Cerebellar cortex (tissue), 1 donor: ENCODE measurements at regions not wholly inside any gene's neighbourhood (a gene's known extent, or its start where the extent isn't known, plus 50 kb on each side); places are given as distances from the start of the nearest gene placed in this dataset.
A peak's percentile ranks its signal among the peaks of the same experiment; 100 is the strongest.

Experiments used
- DNase-seq: peaks from one replicate; pipeline ENCODE4 v3.0.0-alpha.2; 2015; ENCODE audit warnings: low spot score

DNA sequence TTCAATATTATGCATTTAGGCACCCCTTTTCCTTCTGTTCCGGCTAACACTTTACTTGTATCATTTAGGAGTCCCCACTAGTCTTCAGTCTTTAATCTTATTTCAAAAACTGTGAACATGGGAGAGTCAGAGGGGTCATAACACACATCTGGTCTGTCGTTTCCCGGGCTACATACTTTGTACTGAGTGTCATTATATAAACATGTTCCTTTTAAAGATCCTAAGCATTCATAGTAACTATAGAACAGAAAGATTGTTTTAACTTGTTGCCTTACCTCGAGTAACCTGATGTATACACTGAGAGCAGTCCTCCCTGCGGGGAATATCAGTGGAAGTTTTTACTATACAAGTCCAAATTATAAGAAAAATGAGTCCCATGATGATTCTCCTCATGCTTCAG lies 78.2 kb upstream of the VEPH1 start:
- no peak for DNase-seq

DNA sequence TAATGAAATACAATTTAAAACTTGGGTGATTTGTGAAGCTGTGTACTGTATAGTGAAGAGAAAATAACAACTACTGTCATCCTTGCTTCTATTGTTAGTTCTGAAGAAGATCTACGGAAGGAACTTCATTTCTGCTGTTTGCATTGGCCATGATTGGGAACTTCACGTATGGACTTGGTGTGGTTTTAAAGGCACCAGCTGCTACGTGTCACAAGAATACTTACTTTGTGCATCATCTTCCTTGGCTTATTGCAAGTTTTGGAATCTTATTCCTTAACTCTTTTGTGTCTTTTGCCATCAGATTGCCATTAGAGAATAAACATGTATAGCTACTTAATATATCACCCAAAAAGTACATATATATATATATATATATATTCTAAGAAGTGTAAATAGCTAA lies 75.0 kb upstream of the VEPH1 start:
- no peak for DNase-seq

DNA sequence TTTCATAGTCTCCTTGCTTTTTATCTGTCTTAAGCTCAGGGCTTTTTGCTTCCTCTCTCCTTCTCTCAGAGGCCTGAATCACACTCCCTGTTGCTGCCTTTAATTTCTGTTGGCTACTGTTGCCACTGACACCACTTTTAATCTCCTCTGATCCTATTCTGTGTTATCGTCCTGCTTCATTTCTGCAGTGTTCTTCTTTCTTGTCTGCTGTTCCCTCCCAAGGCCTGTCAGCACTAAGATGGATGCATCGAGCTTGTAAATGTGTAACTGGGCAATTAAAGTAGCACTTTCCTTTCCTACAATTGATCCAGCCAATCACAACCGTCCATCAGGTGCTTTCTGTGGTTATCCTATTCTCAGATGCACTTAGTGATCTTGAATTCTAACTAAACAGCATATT lies 71.3 kb upstream of the VEPH1 start:
- peak; percentile 27 for DNase-seq

DNA sequence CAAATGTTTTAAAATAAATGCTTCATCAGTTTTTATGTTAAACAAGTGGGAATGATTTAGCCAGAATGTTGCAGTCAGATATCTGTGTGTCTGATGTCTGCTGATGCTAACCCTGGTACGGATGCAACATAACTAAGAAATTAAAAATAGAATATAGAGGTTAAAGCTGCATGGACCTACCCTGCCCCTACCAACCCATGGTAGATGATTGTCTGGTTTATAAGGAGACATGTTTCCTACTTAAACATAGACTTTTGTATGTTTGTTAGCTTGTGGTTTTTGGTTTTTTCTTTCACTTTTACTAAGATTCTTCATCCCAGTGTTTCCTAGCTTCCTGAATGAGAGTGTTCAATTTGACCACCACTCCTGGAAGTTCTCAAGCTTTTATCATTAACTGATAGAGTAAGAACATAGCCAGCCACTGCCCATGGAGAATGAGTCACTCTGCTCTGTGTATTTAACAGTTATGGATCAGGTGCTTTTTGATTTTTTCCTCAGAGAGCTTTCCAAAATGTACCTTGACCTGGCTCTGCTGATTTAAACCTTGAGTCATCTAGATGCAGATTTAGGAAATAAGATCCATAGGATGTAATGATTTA lies 70.7 kb upstream of the VEPH1 start:
- DNase-seq, result no peak

DNA sequence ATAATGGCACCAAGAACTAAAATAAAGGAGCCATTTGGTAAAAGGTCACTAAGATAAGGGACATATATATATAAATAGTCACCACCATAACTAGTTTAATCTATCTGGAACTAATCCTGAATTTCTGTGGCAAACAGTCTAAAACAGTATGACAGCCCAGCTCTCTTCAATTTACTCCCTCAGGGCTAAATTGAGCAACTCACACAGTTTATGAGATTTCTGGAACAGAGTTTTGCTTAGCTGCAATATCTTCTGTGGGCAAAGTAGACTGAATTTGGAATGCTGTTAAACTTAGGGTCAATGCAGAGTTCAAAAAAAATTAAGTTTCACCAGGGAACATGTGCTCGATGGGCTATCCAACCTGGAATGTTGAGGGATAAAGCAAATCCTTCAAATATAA lies 70.1 kb upstream of the VEPH1 start:
- peak; percentile 5 for DNase-seq

DNA sequence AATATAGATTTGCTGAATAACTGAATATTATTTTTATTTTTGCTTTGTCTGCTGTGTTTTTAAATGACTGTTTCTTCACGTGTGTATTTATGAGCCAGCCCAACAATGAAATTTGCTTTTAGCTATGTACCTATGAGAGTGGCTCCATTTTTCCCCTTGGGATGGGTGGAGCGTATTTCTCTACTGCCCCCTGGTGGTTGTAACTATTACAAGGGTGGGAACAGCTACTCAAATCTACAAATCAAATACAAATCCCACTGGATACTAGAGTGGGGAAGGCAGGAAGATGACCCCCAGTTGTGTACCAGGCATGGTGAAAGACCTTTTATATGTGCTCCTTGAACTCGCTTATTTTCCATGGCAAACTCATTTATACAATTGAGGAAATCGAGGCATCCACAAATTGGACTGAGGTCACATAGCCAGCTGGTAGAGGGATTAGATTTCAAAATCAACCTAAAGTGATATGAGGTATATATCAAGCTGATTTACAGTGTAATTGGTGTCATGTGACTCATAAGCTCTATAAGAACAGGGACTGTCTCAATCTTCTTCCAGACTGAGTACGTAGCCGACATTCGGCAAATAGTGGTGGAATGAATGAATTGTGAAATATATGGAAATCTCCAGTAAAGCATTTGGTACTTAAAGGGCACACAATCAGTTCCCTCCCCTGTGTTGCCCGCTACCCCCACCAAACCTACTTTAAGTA lies 69.5 kb upstream of the VEPH1 start:
- peak; percentile 44 for DNase-seq

DNA sequence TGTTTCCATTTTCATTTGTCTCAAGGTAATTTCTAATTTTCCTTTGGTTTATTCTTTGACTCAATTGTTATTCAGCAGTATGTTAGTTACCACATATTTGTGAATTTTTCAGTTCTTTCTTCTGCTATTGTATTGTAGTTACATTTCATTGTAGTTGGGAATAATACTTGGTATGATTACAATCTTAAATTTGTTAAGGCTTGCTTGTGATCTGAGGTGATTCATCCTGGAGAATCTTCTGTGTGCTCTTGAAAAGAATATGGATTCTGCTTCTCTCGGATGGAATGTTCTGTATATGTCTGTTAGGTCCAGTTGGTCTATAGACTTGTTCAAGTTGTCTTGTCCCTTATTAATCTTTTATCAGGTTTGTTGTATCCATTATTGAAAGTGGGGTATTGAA lies 63.4 kb upstream of the VEPH1 start:
- DNase-seq, result no peak

DNA sequence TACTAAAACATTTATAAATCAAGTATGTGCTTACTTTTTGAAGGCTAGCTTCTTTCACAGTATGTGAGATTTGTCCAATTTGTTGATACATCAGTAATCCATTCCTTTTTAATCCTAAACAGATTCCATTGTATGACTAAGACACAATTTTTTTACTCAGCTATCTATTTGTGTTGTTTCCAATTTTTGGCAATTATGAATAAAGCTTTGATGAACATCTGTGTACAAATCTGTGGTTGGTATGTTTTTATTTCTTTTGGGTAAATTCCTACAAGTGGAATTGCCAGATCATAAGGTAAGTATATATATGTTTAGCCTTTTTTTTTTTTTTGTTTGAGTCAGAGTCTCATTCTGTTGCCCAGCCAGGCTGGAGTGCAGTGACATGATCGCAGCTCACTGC lies 56.2 kb upstream of the VEPH1 start:
- no peak for DNase-seq
